ENCODE measurements at regions not wholly inside any gene's neighbourhood (a gene's known extent, or its start where the extent isn't known, plus 50 kb on each side); places are given as distances from the start of the nearest gene placed in this dataset.

GRCh38 chr16:5366126-5366525 lies 268.5 kb upstream of the EEF2KMT start:
- no peak overlapping the region for H3K4me3 ChIP-seq (ENCODE audit: low read depth, low read length)
- H3K27ac ChIP-seq (ENCODE audit: low read depth, low read length): no peak overlapping the region
- peaks cover 41% of the 10 kb centered on the region for H3K9me3 ChIP-seq (ENCODE audit: control insufficient read depth, insufficient read depth, low read length)
- POLR2A ChIA-PET: no interaction called here
- DNase-seq (ENCODE audit: low read depth, low spot score): no peak
- TF ChIP-seq CTCF (IDR thresholded peaks at IDR 0.05; ENCODE audit: low read depth, low read length): no peak
- no peaks in the 10 kb centered on the region for H3K27me3 ChIP-seq (ENCODE audit: control insufficient read depth, insufficient read depth, low read length)
- CTCF ChIA-PET: no interaction called here

DNA sequence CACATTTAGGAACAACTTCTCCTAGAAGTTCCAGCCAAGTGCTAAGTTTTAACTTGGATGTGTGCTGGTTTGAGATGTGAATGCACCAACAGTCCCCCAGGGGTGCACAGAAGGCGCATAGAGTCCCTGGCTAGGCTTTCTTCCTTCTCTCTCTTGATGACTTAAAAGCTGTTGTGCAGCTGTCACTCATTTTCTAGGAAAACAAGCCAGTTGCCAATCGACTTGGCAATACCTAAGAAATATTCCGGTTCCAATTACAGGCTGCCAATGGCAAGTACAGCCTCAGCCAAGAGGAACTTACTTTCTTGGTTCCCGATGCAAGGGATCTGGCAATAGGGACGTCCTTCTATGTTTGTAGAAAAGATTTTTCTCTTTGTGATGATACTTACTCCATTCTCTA lies 266.6 kb upstream of the EEF2KMT start:
- Histone ChIP-seq H3K27ac (ENCODE audit: low read depth, low read length) (no peak overlapping the region), H3K4me3 (ENCODE audit: low read depth, low read length) (no peak overlapping the region), H3K27me3 (ENCODE audit: control insufficient read depth, insufficient read depth, low read length) (no peaks in the 10 kb centered on the region), H3K9me3 (ENCODE audit: control insufficient read depth, insufficient read depth, low read length) (peaks cover 32% of the 10 kb centered on the region)
- ChIA-PET POLR2A (no interaction called here), CTCF (no interaction called here)
- no peak for TF ChIP-seq CTCF (IDR thresholded peaks at IDR 0.05; ENCODE audit: low read depth, low read length)
- no peak for DNase-seq (ENCODE audit: low read depth, low spot score)

GRCh38 chr16:5361322-5361721 lies 263.7 kb upstream of the EEF2KMT start:
- no peak for TF ChIP-seq CTCF (IDR thresholded peaks at IDR 0.05; ENCODE audit: low read depth, low read length)
- peaks cover 32% of the 10 kb centered on the region for H3K9me3 ChIP-seq (ENCODE audit: control insufficient read depth, insufficient read depth, low read length)
- no peaks in the 10 kb centered on the region for H3K27me3 ChIP-seq (ENCODE audit: control insufficient read depth, insufficient read depth, low read length)
- no peak for DNase-seq (ENCODE audit: low read depth, low spot score)
- H3K4me3 ChIP-seq (ENCODE audit: low read depth, low read length): no peak overlapping the region
- POLR2A ChIA-PET: no interaction called here
- CTCF ChIA-PET: no interaction called here
- H3K27ac ChIP-seq (ENCODE audit: low read depth, low read length): no peak overlapping the region

- CTCF ChIA-PET: no interaction called here
Observed at GRCh38 chr16:5354645-5355044, 257.1 kb upstream of the EEF2KMT start.

More at GRCh38 chr16:5354645-5355044, 257.1 kb upstream of the EEF2KMT start:
- DNase-seq (ENCODE audit: low read depth, low spot score): no peak
- Histone ChIP-seq H3K27me3 (ENCODE audit: control insufficient read depth, insufficient read depth, low read length) (no peaks in the 10 kb centered on the region), H3K4me3 (ENCODE audit: low read depth, low read length) (no peak overlapping the region), H3K27ac (ENCODE audit: low read depth, low read length) (no peak overlapping the region), H3K9me3 (ENCODE audit: control insufficient read depth, insufficient read depth, low read length) (peaks cover 48% of the 10 kb centered on the region)
- no peak for TF ChIP-seq CTCF (IDR thresholded peaks at IDR 0.05; ENCODE audit: low read depth, low read length)
- POLR2A ChIA-PET: no interaction called here
